GM23248 (cell line): ENCODE measurements at regions not wholly inside any gene's neighbourhood (a gene's known extent, or its start where the extent isn't known, plus 50 kb on each side); places are given as distances from the start of the nearest gene placed in this dataset.

Experiments
- EZH2 ChIP-seq: fragments of 200-600 bp; sonication (generic); IDR thresholded peaks from 2 replicates; pipeline ENCODE4 v1.6.1; 2018; ENCODE audit warnings: antibody characterized with exemption, mild to moderate bottlenecking; ENCODE audit not compliant: insufficient read depth, poor library complexity, severe bottlenecking
- EZH2phosphoT487 ChIP-seq: fragments of 200-600 bp; sonication (generic); IDR thresholded peaks from 2 replicates; pipeline ENCODE4 v1.6.1; 2018; ENCODE audit warnings: antibody characterized with exemption, moderate library complexity, mild to moderate bottlenecking, low read depth; ENCODE audit not compliant: insufficient read depth

GRCh38 chr1:232474826-232475225 is 155.1 kb downstream of the SIPA1L2 start:
- TF ChIP-seq EZH2phosphoT487 (no peak), EZH2 (no peak)
